Mesenchymal stem cell (in vitro differentiated cells and primary cell): ENCODE measurements at regions not wholly inside any gene's neighbourhood (a gene's known extent, or its start where the extent isn't known, plus 50 kb on each side); places are given as distances from the start of the nearest gene placed in this dataset.

ENCODE experiments used
- DNase-seq: peaks from one replicate; pipeline ENCODE4 v3.0.0-alpha.2; 2013
- H2AFZ ChIP-seq: one replicate; pipeline ENCODE4 v1.6.1; 2013; ENCODE audit warnings: low read depth, mild to moderate bottlenecking, control low read depth, inconsistent platforms, low read length, moderate library complexity
- H2AK5ac ChIP-seq: 2 replicates; pipeline ENCODE4 v1.6.1; 2013; ENCODE audit warnings: low read length, moderate library complexity, mild to moderate bottlenecking, inconsistent platforms; ENCODE audit not compliant: severe bottlenecking
- H2BK120ac ChIP-seq: one replicate; pipeline ENCODE4 v1.6.1; 2013; ENCODE audit warnings: low read depth, mild to moderate bottlenecking, inconsistent platforms, low read length, moderate library complexity
- H2BK12ac ChIP-seq, 2 experiments: one replicate each; pipeline ENCODE4 v1.6.1; 2013; ENCODE audit warnings: inconsistent platforms in 2 of 2, low read length in 2 of 2, mild to moderate bottlenecking in 2 of 2, moderate library complexity in 2 of 2, control low read depth in 1 of 2
- H2BK15ac ChIP-seq: one replicate; pipeline ENCODE4 v1.6.1; 2013; ENCODE audit warnings: mild to moderate bottlenecking, low read depth, inconsistent platforms; ENCODE audit not compliant: poor library complexity, severe bottlenecking
- H2BK5ac ChIP-seq: 2 replicates; pipeline ENCODE4 v1.6.1; 2013; ENCODE audit warnings: low read depth, mild to moderate bottlenecking, low read length, control low read depth, inconsistent platforms; ENCODE audit not compliant: poor library complexity, severe bottlenecking
- H3K14ac ChIP-seq, 2 experiments: one replicate each; pipeline ENCODE4 v1.6.1; 2013; ENCODE audit warnings: inconsistent platforms in 2 of 2, low read length in 2 of 2, control low read depth in 1 of 2, mild to moderate bottlenecking in 1 of 2, moderate library complexity in 1 of 2
- H3K18ac ChIP-seq, 2 experiments: one replicate each; pipeline ENCODE4 v1.6.1; 2013; ENCODE audit warnings: inconsistent platforms in 2 of 2, low read length in 2 of 2, control low read depth in 1 of 2, low read depth in 1 of 2, mild to moderate bottlenecking in 1 of 2
- H3K23ac ChIP-seq, 2 experiments: one replicate each; pipeline ENCODE4 v1.6.1; 2013; ENCODE audit warnings: inconsistent platforms in 2 of 2, low read length in 2 of 2, mild to moderate bottlenecking in 2 of 2, moderate library complexity in 2 of 2, control low read depth in 1 of 2
- H3K27ac ChIP-seq: 2 replicates; pipeline ENCODE4 v1.5.1; 2013; ENCODE audit warnings: mild to moderate bottlenecking, moderate library complexity, low read length, control low read depth, inconsistent platforms; ENCODE audit not compliant: poor library complexity, severe bottlenecking
- H3K27me3 ChIP-seq, 2 experiments: 2 replicates each; pipeline versions ENCODE4 v1.6.1 to v1.7.0; 2013; ENCODE audit warnings: low read length in 2 of 2, mild to moderate bottlenecking in 2 of 2, moderate library complexity in 2 of 2, control low read depth in 1 of 2, inconsistent platforms in 1 of 2; ENCODE audit not compliant: control insufficient read depth in 1 of 2, insufficient read depth in 1 of 2
- H3K36me3 ChIP-seq, 2 experiments: 2 replicates each; pipeline versions ENCODE4 v1.6.1 to v1.7.0; 2013; ENCODE audit warnings: low read length in 2 of 2, control low read depth in 1 of 2, inconsistent platforms in 1 of 2, low read depth in 1 of 2, mild to moderate bottlenecking in 1 of 2; ENCODE audit not compliant: insufficient read depth in 2 of 2, control insufficient read depth in 1 of 2
- H3K4ac ChIP-seq, 2 experiments: one replicate each; pipeline ENCODE4 v1.6.1; 2013; ENCODE audit warnings: inconsistent platforms in 2 of 2, low read length in 2 of 2, mild to moderate bottlenecking in 2 of 2, moderate library complexity in 2 of 2, control low read depth in 1 of 2, low read depth in 1 of 2
- H3K4me1 ChIP-seq: 2 replicates; pipeline ENCODE4 v1.6.1; 2013; ENCODE audit warnings: low read depth, low read length, control low read depth; ENCODE audit not compliant: control insufficient read depth, insufficient read depth
- H3K4me2 ChIP-seq: 2 replicates; pipeline ENCODE4 v1.6.1; 2013; ENCODE audit warnings: low read length, mild to moderate bottlenecking, inconsistent platforms; ENCODE audit not compliant: poor library complexity, severe bottlenecking
- H3K4me3 ChIP-seq, 2 experiments: 2 replicates each; pipeline versions ENCODE4 v1.5.1 to v1.7.0; 2013; ENCODE audit warnings: low read length in 2 of 2, mild to moderate bottlenecking in 2 of 2, control low read depth in 1 of 2, low read depth in 1 of 2; ENCODE audit not compliant: insufficient read depth in 1 of 2
- H3K79me1 ChIP-seq: replicated peaks from 2 replicates; pipeline ENCODE4 v1.6.1; 2013; ENCODE audit warnings: mild to moderate bottlenecking, control low read depth, low read length, inconsistent platforms; ENCODE audit not compliant: poor library complexity, severe bottlenecking
- H3K9ac ChIP-seq: 2 replicates; pipeline ENCODE4 v1.7.0; 2013; ENCODE audit warnings: mild to moderate bottlenecking, low read length, moderate library complexity
- H3K9me3 ChIP-seq: 2 replicates; pipeline ENCODE4 v1.7.0; 2013; ENCODE audit warnings: mild to moderate bottlenecking, low read length; ENCODE audit not compliant: control insufficient read depth
- H4K8ac ChIP-seq: one replicate; pipeline ENCODE4 v1.6.1; 2013; ENCODE audit warnings: inconsistent platforms, mild to moderate bottlenecking, low read length, moderate library complexity
- H4K91ac ChIP-seq: one replicate; pipeline ENCODE4 v1.6.1; 2013; ENCODE audit warnings: mild to moderate bottlenecking, low read length, inconsistent platforms
- WGBS: methylation state at CpG from one replicate; pipeline ENCODE4 v1.1.7; 2013; ENCODE audit warnings: mixed read lengths; 5-methylcytosine and 5-hydroxymethylcytosine counted together

DNA sequence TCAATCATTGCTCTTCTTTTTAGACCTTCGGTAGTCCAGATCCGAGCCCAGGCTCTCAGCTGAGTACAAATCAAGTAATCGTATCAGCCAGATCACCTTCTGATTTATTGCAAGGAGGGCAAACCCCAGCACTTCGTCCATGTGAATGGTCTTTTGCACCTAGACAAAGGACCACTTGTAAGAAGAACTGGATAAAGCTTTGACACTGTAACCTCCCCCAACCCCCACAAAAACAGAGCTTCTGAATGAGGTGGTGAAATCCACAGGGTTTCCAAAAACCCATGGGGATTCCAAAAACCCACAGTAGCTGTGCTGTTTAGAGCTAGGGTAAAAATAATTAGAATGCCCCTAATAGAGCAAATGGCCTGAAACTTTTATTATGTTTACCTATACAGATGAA, 148.8 kb upstream of the ODAD2 start:
- H3K4me3 ChIP-seq = no peak overlapping the region
- H3K23ac ChIP-seq = no peak overlapping the region
- no peak overlapping the region for H2BK120ac ChIP-seq
- H2BK12ac ChIP-seq = no peak overlapping the region
- H3K9me3 ChIP-seq = no peaks in the 10 kb centered on the region
- no peak overlapping the region for H3K27ac ChIP-seq
- H3K18ac ChIP-seq = no peak overlapping the region
- no peak overlapping the region for H3K4me2 ChIP-seq
- H3K27me3 ChIP-seq = no peaks in the 10 kb centered on the region
- H2BK5ac ChIP-seq = no peak overlapping the region
- 43% methylated on average over 4 of the region's 4 CpGs for WGBS
- no peak for DNase-seq
- H3K4me1 ChIP-seq = no peaks in the 10 kb centered on the region
- H3K36me3 ChIP-seq = no peaks in the 10 kb centered on the region
- no peak overlapping the region for H4K91ac ChIP-seq
- no peak overlapping the region for H3K9ac ChIP-seq
- no peak overlapping the region for H4K8ac ChIP-seq
- no peaks in the 10 kb centered on the region for H3K79me1 ChIP-seq
- no peak overlapping the region for H3K4ac ChIP-seq
- no peak overlapping the region for H3K14ac ChIP-seq
- H2AFZ ChIP-seq = no peak overlapping the region
- H2BK15ac ChIP-seq = no peak overlapping the region
- H2AK5ac ChIP-seq = no peak overlapping the region

DNA sequence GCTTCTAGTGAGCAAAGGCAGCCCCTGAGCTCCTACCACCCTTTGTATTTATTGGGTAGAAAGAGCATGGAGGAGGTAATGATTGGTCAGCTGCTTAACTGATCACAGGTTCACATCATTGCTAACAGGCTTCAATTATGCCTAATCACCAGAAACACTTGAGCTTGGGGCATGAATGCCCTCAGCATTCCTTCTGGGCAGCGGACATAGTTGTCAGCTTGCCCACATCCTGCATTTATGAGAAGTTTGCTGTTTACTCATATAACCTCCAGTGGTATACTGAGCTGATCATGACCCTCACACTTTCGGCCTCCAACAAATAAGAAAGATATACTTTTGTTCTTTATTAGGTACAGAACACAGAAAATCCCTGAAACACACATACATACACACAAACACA, 140.3 kb upstream of the ODAD2 start:
- WGBS = 30% methylated on average over 2 of the region's 2 CpGs
- H3K27me3 ChIP-seq = no peaks in the 10 kb centered on the region
- H3K4me3 ChIP-seq = no peak overlapping the region
- peak; percentile 38 for DNase-seq
- no peak overlapping the region for H3K23ac ChIP-seq
- H3K4ac ChIP-seq = no peak overlapping the region
- H3K9me3 ChIP-seq = peaks cover 13% of the 10 kb centered on the region
- H3K79me1 ChIP-seq = no peaks in the 10 kb centered on the region
- no peak overlapping the region for H4K91ac ChIP-seq
- no peak overlapping the region for H3K9ac ChIP-seq
- no peak overlapping the region for H2BK15ac ChIP-seq
- H2BK12ac ChIP-seq = peak overlapping the region in 1 of 2 experiments; percentile 47
- peak overlapping the region; percentile 81 for H3K27ac ChIP-seq
- H4K8ac ChIP-seq = no peak overlapping the region
- no peak overlapping the region for H2AK5ac ChIP-seq
- no peak overlapping the region for H2BK120ac ChIP-seq
- H3K4me2 ChIP-seq = no peak overlapping the region
- no peaks in the 10 kb centered on the region for H3K36me3 ChIP-seq
- H3K4me1 ChIP-seq = no peaks in the 10 kb centered on the region
- no peak overlapping the region for H2BK5ac ChIP-seq
- no peak overlapping the region for H3K18ac ChIP-seq
- no peak overlapping the region for H3K14ac ChIP-seq
- H2AFZ ChIP-seq = no peak overlapping the region

DNA sequence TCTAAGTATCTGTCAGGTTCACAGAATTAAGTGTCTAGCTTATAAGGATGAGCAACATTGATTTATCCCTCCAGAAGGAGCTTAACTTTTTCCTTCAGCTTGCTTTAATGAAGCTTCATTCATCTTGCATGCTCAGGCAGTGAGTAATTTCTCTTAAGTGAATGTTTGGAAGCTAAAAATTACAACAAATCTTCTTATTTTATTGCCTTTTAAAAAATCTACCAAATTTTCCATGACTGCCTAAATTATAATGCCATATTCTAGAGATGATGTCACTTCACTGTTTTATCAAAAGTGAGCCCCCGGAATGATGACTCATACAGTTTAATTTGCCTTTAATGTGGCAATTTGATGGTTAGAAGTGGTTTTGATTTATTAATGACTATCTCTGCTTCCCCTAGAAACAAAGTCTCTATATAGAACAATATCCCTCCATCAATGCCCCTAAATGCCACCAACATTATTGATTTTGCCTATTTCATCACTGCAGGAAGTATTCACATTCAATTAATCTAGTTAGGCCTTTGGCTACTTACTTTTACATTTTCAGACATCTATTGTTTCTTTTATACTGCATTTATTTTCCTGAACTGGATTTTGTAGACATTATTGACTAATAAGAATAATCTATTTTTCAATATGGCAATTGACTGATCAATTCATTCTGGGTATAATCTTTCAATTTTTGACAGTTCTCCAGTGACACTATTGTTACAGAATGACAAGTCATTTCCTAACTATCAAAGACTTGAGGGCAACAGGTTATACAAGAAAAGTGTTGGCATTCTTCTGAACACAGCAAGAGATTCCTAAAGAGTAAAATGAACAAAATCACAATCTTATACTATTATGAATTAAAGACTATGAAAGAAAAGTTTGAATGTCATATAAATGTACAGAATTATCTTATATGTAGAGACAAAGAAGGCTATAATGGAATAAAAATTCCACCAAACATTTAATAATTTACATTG, 139.3 kb upstream of the ODAD2 start:
- Histone ChIP-seq H2AFZ (no peak overlapping the region), H3K79me1 (no peaks in the 10 kb centered on the region), H3K4me3 (no peak overlapping the region), H3K4ac (no peak overlapping the region), H3K14ac (no peak overlapping the region), H2BK12ac (no peak overlapping the region), H3K27ac (peak overlapping the region; percentile 81), H3K4me1 (no peaks in the 10 kb centered on the region), H3K18ac (no peak overlapping the region), H2BK120ac (no peak overlapping the region), H4K8ac (no peak overlapping the region), H3K4me2 (no peak overlapping the region), H2AK5ac (no peak overlapping the region), H3K9me3 (peaks cover 16% of the 10 kb centered on the region), H3K23ac (no peak overlapping the region), H3K9ac (no peak overlapping the region), H2BK15ac (no peak overlapping the region), H3K36me3 (no peaks in the 10 kb centered on the region), H3K27me3 (no peaks in the 10 kb centered on the region), H4K91ac (no peak overlapping the region), H2BK5ac (no peak overlapping the region)
- DNase-seq = peak; percentile 62
- 0% methylated on average over 1 of the region's 1 CpG for WGBS

GRCh38 chr10:28135258-28135657, 136.4 kb upstream of the ODAD2 start:
- no peaks in the 10 kb centered on the region for H3K4me1 ChIP-seq
- no peak overlapping the region for H4K8ac ChIP-seq
- H2BK5ac ChIP-seq = no peak overlapping the region
- no peak overlapping the region for H4K91ac ChIP-seq
- H3K4me2 ChIP-seq = no peak overlapping the region
- H2BK120ac ChIP-seq = no peak overlapping the region
- no peak overlapping the region for H2AFZ ChIP-seq
- DNase-seq = no peak
- no peak overlapping the region for H3K4ac ChIP-seq
- no peak overlapping the region for H2AK5ac ChIP-seq
- H3K79me1 ChIP-seq = no peaks in the 10 kb centered on the region
- no peak overlapping the region for H2BK12ac ChIP-seq
- no peak overlapping the region for H3K23ac ChIP-seq
- no peak overlapping the region for H3K27ac ChIP-seq
- no peaks in the 10 kb centered on the region for H3K27me3 ChIP-seq
- no peak overlapping the region for H3K4me3 ChIP-seq
- no peak overlapping the region for H2BK15ac ChIP-seq
- H3K18ac ChIP-seq = no peak overlapping the region
- no peak overlapping the region for H3K9ac ChIP-seq
- peaks cover 16% of the 10 kb centered on the region for H3K9me3 ChIP-seq
- H3K36me3 ChIP-seq = no peaks in the 10 kb centered on the region
- no peak overlapping the region for H3K14ac ChIP-seq
